H1 (cell line): ENCODE measurements at regions not wholly inside any gene's neighbourhood (a gene's known extent, or its start where the extent isn't known, plus 50 kb on each side); places are given as distances from the start of the nearest gene placed in this dataset.

Experiments used
- EZH2 ChIP-seq: fragments of 200-600 bp; sonication (generic); IDR thresholded peaks from 2 replicates; pipeline ENCODE4 v1.7.1; 2012; ENCODE audit warnings: low read depth, mild to moderate bottlenecking, moderate library complexity, low read length, inconsistent platforms; ENCODE audit not compliant: severe bottlenecking
- GABPA ChIP-seq: IDR thresholded peaks from 2 replicates; pipeline ENCODE4 v1.6.1; 2011; ENCODE audit warnings: mild to moderate bottlenecking, low read length, moderate library complexity, borderline replicate concordance; ENCODE audit not compliant: insufficient read depth
- POLR2AphosphoS5 ChIP-seq: IDR thresholded peaks from 2 replicates; pipeline ENCODE4 v1.6.1; 2011; ENCODE audit warnings: low read depth, low read length
- RBBP5 ChIP-seq: IDR thresholded peaks from 2 replicates; pipeline ENCODE4 v1.7.1; 2012; ENCODE audit warnings: low read depth, mild to moderate bottlenecking, inconsistent platforms, low read length, moderate library complexity, borderline replicate concordance
- SIX5 ChIP-seq: IDR thresholded peaks from 2 replicates; pipeline ENCODE4 v1.6.1; 2011; ENCODE audit warnings: mild to moderate bottlenecking, low read depth, low read length
- SP1 ChIP-seq: IDR thresholded peaks from 2 replicates; pipeline ENCODE4 v1.6.1; 2011; ENCODE audit warnings: low read depth, low read length
- SP2 ChIP-seq: IDR thresholded peaks from 2 replicates; pipeline ENCODE4 v1.6.1; 2012; ENCODE audit warnings: mild to moderate bottlenecking, low read length, inconsistent platforms
- TF ChIP-seq, protein P1 (sequence below), 3 experiments: IDR thresholded peaks; 1 replicate in 2 of 3; 2 replicates in 1 of 3; pipeline versions ENCODE4 v1.5.1 to v1.6.1; 2011; ENCODE audit warnings: low read length in 3 of 3, mild to moderate bottlenecking in 3 of 3, inconsistent platforms in 2 of 3, low read depth in 1 of 3, moderate library complexity in 1 of 3; ENCODE audit not compliant: insufficient read depth in 1 of 3; ENCODE audit errors: control extremely low read depth in 1 of 3
- TF ChIP-seq, protein P2 (sequence below): IDR thresholded peaks from 2 replicates; pipeline ENCODE4 v1.6.1; 2011; ENCODE audit warnings: low read length, improper control_type of control experiment
- TF ChIP-seq, protein P3 (sequence below): IDR thresholded peaks from 2 replicates; pipeline ENCODE4 v1.6.1; 2011; ENCODE audit warnings: low read depth, mild to moderate bottlenecking, low read length; ENCODE audit not compliant: insufficient read depth

- TF ChIP-seq, protein P1, sequence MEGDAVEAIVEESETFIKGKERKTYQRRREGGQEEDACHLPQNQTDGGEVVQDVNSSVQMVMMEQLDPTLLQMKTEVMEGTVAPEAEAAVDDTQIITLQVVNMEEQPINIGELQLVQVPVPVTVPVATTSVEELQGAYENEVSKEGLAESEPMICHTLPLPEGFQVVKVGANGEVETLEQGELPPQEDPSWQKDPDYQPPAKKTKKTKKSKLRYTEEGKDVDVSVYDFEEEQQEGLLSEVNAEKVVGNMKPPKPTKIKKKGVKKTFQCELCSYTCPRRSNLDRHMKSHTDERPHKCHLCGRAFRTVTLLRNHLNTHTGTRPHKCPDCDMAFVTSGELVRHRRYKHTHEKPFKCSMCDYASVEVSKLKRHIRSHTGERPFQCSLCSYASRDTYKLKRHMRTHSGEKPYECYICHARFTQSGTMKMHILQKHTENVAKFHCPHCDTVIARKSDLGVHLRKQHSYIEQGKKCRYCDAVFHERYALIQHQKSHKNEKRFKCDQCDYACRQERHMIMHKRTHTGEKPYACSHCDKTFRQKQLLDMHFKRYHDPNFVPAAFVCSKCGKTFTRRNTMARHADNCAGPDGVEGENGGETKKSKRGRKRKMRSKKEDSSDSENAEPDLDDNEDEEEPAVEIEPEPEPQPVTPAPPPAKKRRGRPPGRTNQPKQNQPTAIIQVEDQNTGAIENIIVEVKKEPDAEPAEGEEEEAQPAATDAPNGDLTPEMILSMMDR (IDR thresholded peaks at IDR 0.05; ENCODE audit: control extremely low read depth in 1 of 3, insufficient read depth in 1 of 3, low read depth in 1 of 3, low read length in 3 of 3): no peak
- TF ChIP-seq POLR2AphosphoS5 (no peak), EZH2 (no peak), SP2 (no peak), RBBP5 (no peak), GABPA (no peak), SP1 (no peak), SIX5 (no peak)
- TF ChIP-seq, protein P2, sequence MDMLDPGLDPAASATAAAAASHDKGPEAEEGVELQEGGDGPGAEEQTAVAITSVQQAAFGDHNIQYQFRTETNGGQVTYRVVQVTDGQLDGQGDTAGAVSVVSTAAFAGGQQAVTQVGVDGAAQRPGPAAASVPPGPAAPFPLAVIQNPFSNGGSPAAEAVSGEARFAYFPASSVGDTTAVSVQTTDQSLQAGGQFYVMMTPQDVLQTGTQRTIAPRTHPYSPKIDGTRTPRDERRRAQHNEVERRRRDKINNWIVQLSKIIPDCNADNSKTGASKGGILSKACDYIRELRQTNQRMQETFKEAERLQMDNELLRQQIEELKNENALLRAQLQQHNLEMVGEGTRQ: no peak
- TF ChIP-seq, protein P3, sequence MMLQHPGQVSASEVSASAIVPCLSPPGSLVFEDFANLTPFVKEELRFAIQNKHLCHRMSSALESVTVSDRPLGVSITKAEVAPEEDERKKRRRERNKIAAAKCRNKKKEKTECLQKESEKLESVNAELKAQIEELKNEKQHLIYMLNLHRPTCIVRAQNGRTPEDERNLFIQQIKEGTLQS: no peak
These were observed 194.4 kb upstream of the CST7 start (continued) for GRCh38 chr20:24754691-24755090.
